ENCODE measurements at regions not wholly inside any gene's neighbourhood (a gene's known extent, or its start where the extent isn't known, plus 50 kb on each side); places are given as distances from the start of the nearest gene placed in this dataset.

GRCh38 chr5:23635938-23636337, 128.5 kb downstream of the PRDM9 start:
- Histone ChIP-seq H3K9ac (ENCODE audit: low read depth, low read length) (no peak overlapping the region), H3K36me3 (ENCODE audit: control insufficient read depth, insufficient read depth, low read length) (no peaks in the 10 kb centered on the region), H3K9me3 (ENCODE audit: control insufficient read depth, insufficient read depth, low read length) (no peaks in the 10 kb centered on the region), H3K4me3 (ENCODE audit: low read depth, low read length) (no peak overlapping the region), H3K27me3 (ENCODE audit: control insufficient read depth, insufficient read depth, low read length) (no peaks in the 10 kb centered on the region), H3K4me1 (ENCODE audit: control insufficient read depth, insufficient read depth, low read length) (no peaks in the 10 kb centered on the region)

GRCh38 chr5:23639326-23639725, 131.9 kb downstream of the PRDM9 start:
- Histone ChIP-seq H3K4me3 (ENCODE audit: low read depth, low read length) (no peak overlapping the region), H3K36me3 (ENCODE audit: control insufficient read depth, insufficient read depth, low read length) (no peaks in the 10 kb centered on the region), H3K4me1 (ENCODE audit: control insufficient read depth, insufficient read depth, low read length) (no peaks in the 10 kb centered on the region), H3K9me3 (ENCODE audit: control insufficient read depth, insufficient read depth, low read length) (no peaks in the 10 kb centered on the region), H3K9ac (ENCODE audit: low read depth, low read length) (no peak overlapping the region), H3K27me3 (ENCODE audit: control insufficient read depth, insufficient read depth, low read length) (no peaks in the 10 kb centered on the region)

DNA sequence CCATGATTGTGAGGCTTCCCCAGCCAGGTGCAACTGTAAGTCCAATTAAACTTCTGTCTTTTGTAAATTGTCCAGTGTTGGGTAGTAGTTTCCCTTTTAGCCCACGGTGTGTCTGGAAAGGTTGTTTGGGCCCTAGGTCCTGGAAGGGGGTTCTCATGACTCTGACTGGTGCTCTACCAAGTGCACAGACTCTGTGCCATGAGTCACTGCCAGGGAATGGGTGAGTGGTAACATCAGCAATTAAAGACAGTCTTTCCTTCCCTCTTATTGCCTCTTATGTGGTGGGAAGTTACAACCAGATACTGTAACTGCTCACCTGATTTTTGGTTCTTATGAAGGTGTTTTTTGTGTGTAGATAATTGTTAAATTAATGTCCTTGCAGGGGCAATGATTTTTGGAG, 141.2 kb downstream of the PRDM9 start:
- H3K4me3 ChIP-seq (ENCODE audit: low read depth, low read length) = no peak overlapping the region
- no peaks in the 10 kb centered on the region for H3K27me3 ChIP-seq (ENCODE audit: control insufficient read depth, insufficient read depth, low read length)
- H3K36me3 ChIP-seq (ENCODE audit: control insufficient read depth, insufficient read depth, low read length) = no peaks in the 10 kb centered on the region
- H3K9me3 ChIP-seq (ENCODE audit: control insufficient read depth, insufficient read depth, low read length) = no peaks in the 10 kb centered on the region
- H3K4me1 ChIP-seq (ENCODE audit: control insufficient read depth, insufficient read depth, low read length) = no peaks in the 10 kb centered on the region
- H3K9ac ChIP-seq (ENCODE audit: low read depth, low read length) = no peak overlapping the region

- H3K36me3 ChIP-seq (ENCODE audit: control insufficient read depth, insufficient read depth, low read length) = no peaks in the 10 kb centered on the region
- no peaks in the 10 kb centered on the region for H3K4me1 ChIP-seq (ENCODE audit: control insufficient read depth, insufficient read depth, low read length)
- no peak overlapping the region for H3K9ac ChIP-seq (ENCODE audit: low read depth, low read length)
- no peak overlapping the region for H3K4me3 ChIP-seq (ENCODE audit: low read depth, low read length)
- H3K9me3 ChIP-seq (ENCODE audit: control insufficient read depth, insufficient read depth, low read length) = no peaks in the 10 kb centered on the region
- H3K27me3 ChIP-seq (ENCODE audit: control insufficient read depth, insufficient read depth, low read length) = no peaks in the 10 kb centered on the region
These were observed 142.2 kb downstream of the PRDM9 start for GRCh38 chr5:23649594-23649993.

GRCh38 chr5:23655674-23656073, 148.3 kb downstream of the PRDM9 start:
- no peak overlapping the region for H3K9ac ChIP-seq (ENCODE audit: low read depth, low read length)
- H3K9me3 ChIP-seq (ENCODE audit: control insufficient read depth, insufficient read depth, low read length) = no peaks in the 10 kb centered on the region
- no peaks in the 10 kb centered on the region for H3K27me3 ChIP-seq (ENCODE audit: control insufficient read depth, insufficient read depth, low read length)
- H3K4me1 ChIP-seq (ENCODE audit: control insufficient read depth, insufficient read depth, low read length) = no peaks in the 10 kb centered on the region
- H3K36me3 ChIP-seq (ENCODE audit: control insufficient read depth, insufficient read depth, low read length) = no peaks in the 10 kb centered on the region
- H3K4me3 ChIP-seq (ENCODE audit: low read depth, low read length) = no peak overlapping the region

DNA sequence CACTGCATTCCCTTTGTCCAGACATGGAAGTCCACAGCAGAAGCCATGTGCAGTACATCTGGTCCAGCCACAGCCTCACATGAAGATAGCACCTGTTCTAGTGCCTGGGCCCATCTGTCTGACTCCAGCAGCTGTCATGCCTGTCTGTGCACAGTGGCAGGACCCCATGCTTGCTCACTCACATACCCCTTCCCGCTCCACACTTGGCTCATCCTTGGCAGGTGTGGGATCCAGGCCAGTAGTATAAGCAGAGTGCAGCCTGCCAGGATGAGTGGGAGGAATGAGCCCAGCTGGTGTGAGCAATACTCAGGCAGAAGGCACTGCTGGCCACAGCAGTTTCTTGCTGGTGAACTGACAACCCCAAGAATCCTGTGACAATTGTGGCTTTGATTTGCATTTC, 168.0 kb downstream of the PRDM9 start:
- no peaks in the 10 kb centered on the region for H3K4me1 ChIP-seq (ENCODE audit: control insufficient read depth, insufficient read depth, low read length)
- no peaks in the 10 kb centered on the region for H3K36me3 ChIP-seq (ENCODE audit: control insufficient read depth, insufficient read depth, low read length)
- H3K4me3 ChIP-seq (ENCODE audit: low read depth, low read length) = no peak overlapping the region
- H3K27me3 ChIP-seq (ENCODE audit: control insufficient read depth, insufficient read depth, low read length) = no peaks in the 10 kb centered on the region
- H3K9ac ChIP-seq (ENCODE audit: low read depth, low read length) = no peak overlapping the region
- H3K9me3 ChIP-seq (ENCODE audit: control insufficient read depth, insufficient read depth, low read length) = no peaks in the 10 kb centered on the region

DNA sequence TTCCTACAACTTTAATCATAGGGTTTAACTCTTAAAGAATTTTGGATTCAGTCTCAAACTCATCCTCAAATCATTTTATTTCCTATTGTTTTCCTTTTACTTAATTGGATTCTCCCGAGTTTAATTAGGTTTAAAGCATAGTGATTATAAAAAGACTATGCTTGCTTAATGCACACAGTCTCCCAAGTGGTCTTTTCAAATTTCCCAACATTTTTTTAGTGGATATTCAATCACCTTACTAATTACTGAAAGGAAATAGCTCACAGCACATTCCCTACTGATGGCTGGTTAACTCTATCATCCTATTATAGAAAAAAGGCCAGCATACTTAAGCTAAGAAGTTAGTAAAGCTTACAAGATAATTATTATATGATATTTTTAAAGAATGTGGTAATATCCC, 170.6 kb downstream of the PRDM9 start:
- no peak overlapping the region for H3K9ac ChIP-seq (ENCODE audit: low read depth, low read length)
- no peaks in the 10 kb centered on the region for H3K36me3 ChIP-seq (ENCODE audit: control insufficient read depth, insufficient read depth, low read length)
- no peaks in the 10 kb centered on the region for H3K4me1 ChIP-seq (ENCODE audit: control insufficient read depth, insufficient read depth, low read length)
- H3K4me3 ChIP-seq (ENCODE audit: low read depth, low read length) = no peak overlapping the region
- H3K27me3 ChIP-seq (ENCODE audit: control insufficient read depth, insufficient read depth, low read length) = no peaks in the 10 kb centered on the region
- H3K9me3 ChIP-seq (ENCODE audit: control insufficient read depth, insufficient read depth, low read length) = no peaks in the 10 kb centered on the region

- Histone ChIP-seq H3K4me1 (ENCODE audit: control insufficient read depth, insufficient read depth, low read length) (no peaks in the 10 kb centered on the region), H3K9me3 (ENCODE audit: control insufficient read depth, insufficient read depth, low read length) (no peaks in the 10 kb centered on the region), H3K36me3 (ENCODE audit: control insufficient read depth, insufficient read depth, low read length) (no peaks in the 10 kb centered on the region), H3K4me3 (ENCODE audit: low read depth, low read length) (no peak overlapping the region), H3K27me3 (ENCODE audit: control insufficient read depth, insufficient read depth, low read length) (no peaks in the 10 kb centered on the region), H3K9ac (ENCODE audit: low read depth, low read length) (no peak overlapping the region)
These were observed 176.7 kb downstream of the PRDM9 start for GRCh38 chr5:23684103-23684502.

- H3K4me1 ChIP-seq (ENCODE audit: control insufficient read depth, insufficient read depth, low read length) = no peaks in the 10 kb centered on the region
- H3K9ac ChIP-seq (ENCODE audit: low read depth, low read length) = no peak overlapping the region
- no peak overlapping the region for H3K4me3 ChIP-seq (ENCODE audit: low read depth, low read length)
- no peaks in the 10 kb centered on the region for H3K9me3 ChIP-seq (ENCODE audit: control insufficient read depth, insufficient read depth, low read length)
- H3K36me3 ChIP-seq (ENCODE audit: control insufficient read depth, insufficient read depth, low read length) = no peaks in the 10 kb centered on the region
- H3K27me3 ChIP-seq (ENCODE audit: control insufficient read depth, insufficient read depth, low read length) = no peaks in the 10 kb centered on the region
These were observed 196.8 kb downstream of the PRDM9 start for GRCh38 chr5:23703940-23704855.

DNA sequence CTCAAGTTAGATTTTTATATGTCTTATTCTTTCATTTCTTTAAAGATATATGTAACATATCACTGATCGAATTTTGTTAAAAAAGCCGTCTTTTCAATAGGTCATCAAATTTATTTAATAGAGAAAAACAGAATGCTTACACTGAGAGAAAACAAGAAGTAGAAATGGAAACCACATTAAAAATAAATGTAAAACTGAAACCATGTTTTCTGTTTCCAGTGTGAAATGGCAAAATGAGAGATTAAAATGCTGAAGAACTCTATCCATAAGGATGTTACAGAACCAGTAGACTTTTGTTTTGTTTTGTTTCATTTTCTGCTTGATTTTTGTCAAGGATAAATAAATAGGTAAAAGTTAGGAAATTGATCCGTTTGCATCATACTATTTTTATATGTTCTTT, 210.1 kb downstream of the PRDM9 start:
- Histone ChIP-seq H3K4me1 (ENCODE audit: control insufficient read depth, insufficient read depth, low read length) (no peaks in the 10 kb centered on the region), H3K9ac (ENCODE audit: low read depth, low read length) (no peak overlapping the region), H3K27me3 (ENCODE audit: control insufficient read depth, insufficient read depth, low read length) (no peaks in the 10 kb centered on the region), H3K4me3 (ENCODE audit: low read depth, low read length) (no peak overlapping the region), H3K36me3 (ENCODE audit: control insufficient read depth, insufficient read depth, low read length) (no peaks in the 10 kb centered on the region), H3K9me3 (ENCODE audit: control insufficient read depth, insufficient read depth, low read length) (no peaks in the 10 kb centered on the region)

DNA sequence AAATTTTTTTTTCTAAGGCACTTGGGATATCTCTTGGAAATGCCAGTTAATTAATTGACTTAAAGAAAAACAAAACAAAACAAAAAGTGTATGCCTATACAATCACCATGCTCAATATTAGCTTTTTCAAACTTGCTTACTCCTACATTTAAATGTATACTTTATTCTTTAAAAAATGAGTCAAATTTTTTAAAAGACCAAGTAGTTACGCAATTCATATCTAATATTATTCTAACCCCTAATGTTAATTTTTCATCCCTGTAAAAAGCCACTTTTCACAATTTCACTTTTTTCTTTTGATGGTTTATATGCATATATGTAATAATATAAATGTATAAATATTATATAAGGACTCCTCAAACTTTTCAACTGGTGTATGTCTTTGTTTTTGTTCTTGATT, 211.2 kb downstream of the PRDM9 start:
- H3K36me3 ChIP-seq (ENCODE audit: control insufficient read depth, insufficient read depth, low read length) = no peaks in the 10 kb centered on the region
- H3K4me3 ChIP-seq (ENCODE audit: low read depth, low read length) = no peak overlapping the region
- no peaks in the 10 kb centered on the region for H3K9me3 ChIP-seq (ENCODE audit: control insufficient read depth, insufficient read depth, low read length)
- no peaks in the 10 kb centered on the region for H3K4me1 ChIP-seq (ENCODE audit: control insufficient read depth, insufficient read depth, low read length)
- H3K27me3 ChIP-seq (ENCODE audit: control insufficient read depth, insufficient read depth, low read length) = no peaks in the 10 kb centered on the region
- no peak overlapping the region for H3K9ac ChIP-seq (ENCODE audit: low read depth, low read length)

DNA sequence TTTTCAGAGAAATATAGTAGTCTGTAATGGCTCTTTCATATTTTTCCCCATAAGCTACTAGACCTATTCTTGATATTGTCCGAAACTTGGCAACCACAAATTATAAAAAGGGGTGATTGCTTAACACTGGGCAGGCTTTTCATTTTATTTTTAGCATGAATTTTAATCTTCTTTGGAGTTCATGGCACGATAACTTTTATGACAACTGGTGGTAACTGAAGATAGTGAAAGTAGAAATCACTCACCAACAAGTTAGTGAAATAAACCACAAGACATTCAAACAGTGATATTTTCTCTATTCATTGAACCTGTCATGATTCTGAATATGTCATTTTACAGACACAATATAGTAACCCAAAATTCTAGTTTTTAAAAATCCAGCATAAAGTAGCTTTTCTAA, 213.9 kb downstream of the PRDM9 start:
- Histone ChIP-seq H3K36me3 (ENCODE audit: control insufficient read depth, insufficient read depth, low read length) (no peaks in the 10 kb centered on the region), H3K9me3 (ENCODE audit: control insufficient read depth, insufficient read depth, low read length) (no peaks in the 10 kb centered on the region), H3K9ac (ENCODE audit: low read depth, low read length) (no peak overlapping the region), H3K4me1 (ENCODE audit: control insufficient read depth, insufficient read depth, low read length) (no peaks in the 10 kb centered on the region), H3K4me3 (ENCODE audit: low read depth, low read length) (no peak overlapping the region), H3K27me3 (ENCODE audit: control insufficient read depth, insufficient read depth, low read length) (no peaks in the 10 kb centered on the region)
